Stimulated activated CD8-positive, alpha-beta memory T cell treated with anti-CD3 and anti-CD28 coated beads, Interleukin-4, amount 100 ng/mL, for 4 hours (primary cell): ENCODE measurements at regions not wholly inside any gene's neighbourhood (a gene's known extent, or its start where the extent isn't known, plus 50 kb on each side); places are given as distances from the start of the nearest gene placed in this dataset.
"Not testable (repeated sequence)": the region's sequence is repeated elsewhere in the genome, so short reads cannot be mapped to it uniquely, and the experiment has no call there.

ENCODE experiments used
- DNase-seq, 2 donors: peaks; one replicate each; pipeline ENCODE4 v3.0.0-alpha.2; 2020; ENCODE audit warnings: low read depth in 2 of 2, low spot score in 1 of 2

DNA sequence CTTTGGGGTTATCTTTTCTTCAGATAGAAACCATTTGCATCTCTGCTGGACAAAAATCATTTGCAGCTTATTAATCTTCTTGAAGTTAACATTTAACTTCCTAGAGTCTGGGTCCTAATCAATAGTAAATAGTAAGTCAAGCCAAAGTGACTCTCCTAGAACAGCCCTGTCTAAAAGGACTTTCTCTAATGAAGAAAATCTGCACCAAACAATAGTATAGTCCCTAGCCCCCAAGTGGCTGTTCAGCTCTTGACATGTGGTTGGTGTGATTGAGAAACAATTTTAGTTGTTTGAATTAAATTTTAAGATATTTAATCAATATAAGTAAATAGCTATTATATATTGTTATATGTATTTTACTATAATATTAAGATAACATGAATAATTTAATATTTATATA, 64.6 kb upstream of the SHB start:
- no peak for DNase-seq

DNA sequence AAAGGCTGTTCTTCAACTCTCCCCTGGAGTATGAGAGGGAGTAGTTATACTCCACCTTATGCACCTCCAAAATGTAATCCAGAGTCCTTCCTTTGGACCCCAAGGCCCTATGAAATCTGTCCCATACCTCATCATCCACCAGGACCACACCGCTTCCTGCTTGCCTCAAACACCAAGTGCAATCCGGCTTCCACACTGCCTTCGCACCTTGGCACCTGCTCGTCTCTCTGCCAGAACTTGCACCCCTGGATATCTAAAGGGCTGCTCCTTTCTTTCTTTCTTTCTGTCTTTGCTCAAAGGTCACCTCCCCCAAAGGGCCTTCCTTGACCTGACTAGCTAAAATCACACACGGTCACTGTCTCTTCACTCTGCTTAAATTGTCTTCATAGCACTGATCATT, 63.9 kb upstream of the SHB start:
- DNase-seq: no peak

DNA sequence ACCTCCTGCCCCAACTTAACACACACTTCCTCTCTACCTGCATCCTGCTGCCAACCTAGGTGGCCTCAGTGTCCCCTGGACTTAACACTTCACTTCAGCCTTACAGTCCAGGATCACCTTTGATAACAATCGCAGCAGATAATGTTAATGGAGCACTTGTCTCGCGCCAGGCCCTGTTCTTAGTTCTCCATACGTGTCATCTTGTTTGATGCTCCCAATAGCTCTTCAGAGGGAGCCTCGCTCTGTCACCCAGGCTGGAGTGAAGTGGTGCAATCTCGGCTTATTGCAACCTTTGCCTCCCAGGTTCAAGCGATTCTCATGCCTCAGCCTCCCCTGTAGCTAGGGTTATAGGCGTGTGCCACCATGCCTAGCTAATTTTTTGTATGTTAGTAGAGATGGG, 62.7 kb upstream of the SHB start:
- DNase-seq: no peak

DNA sequence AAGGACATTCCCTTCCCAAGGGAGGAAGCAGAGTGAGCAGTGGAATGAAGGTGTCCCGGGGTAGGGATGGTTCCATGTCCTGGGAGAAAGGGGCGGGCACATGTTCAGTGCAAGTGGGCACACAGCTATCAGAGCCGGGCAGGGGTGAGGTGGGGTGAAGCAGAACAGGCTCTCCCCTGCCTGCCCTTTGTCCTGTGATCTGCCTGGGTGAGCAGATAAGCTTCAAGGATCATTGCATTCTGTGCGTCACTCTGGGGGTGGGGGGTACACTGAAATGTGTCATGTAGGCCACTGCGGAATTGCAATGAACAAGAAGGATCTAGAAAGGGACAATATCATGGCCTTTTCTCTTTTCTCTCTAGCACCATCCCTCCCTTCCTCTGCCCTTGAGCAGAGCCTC, 61.7 kb upstream of the SHB start:
- DNase-seq: no peak

DNA sequence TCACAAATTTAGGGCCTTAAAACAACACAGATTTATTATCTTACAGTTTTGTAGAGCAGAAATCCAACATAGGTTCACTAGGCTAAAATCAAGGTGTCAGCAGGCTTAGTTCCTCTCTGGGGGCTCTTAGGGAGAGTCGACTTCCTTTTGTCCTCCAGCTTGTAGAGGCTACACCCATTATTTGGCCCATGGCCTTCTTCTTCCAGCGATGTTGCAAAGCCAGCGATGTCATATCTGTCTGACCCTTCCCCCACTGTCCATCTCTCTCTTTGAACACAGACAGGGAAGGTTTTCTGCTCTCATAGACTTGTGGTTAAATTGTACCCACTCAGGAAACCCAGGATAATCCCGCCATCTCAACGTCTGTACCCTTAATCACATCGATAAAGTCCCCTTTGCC, 60.3 kb upstream of the SHB start:
- DNase-seq: no peak

DNA sequence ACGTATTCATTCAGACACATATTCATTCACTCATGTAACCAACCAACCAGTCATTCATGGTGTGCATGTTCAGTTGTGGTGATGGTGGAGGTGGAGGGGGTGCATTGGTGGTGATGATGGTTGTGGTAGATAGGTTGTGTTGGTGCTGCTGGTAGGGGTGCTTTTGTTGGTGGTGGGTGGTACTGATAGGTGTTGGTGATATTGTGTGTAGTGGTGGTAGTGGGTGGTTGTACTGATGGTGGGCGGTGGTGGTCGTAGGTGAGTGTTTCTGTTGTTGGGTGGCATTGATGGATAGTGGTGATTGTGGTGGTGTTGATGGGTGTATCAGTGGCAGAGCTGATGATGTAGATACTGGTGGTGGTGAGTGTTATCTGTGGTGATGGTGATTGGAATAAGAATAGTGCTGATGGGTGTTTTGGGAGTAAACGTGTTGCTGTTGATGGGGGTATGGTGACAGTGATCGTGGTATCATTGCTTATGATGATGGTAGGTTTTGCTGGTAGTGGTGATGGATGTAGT, 59.8 kb upstream of the SHB start:
- no peak for DNase-seq

DNA sequence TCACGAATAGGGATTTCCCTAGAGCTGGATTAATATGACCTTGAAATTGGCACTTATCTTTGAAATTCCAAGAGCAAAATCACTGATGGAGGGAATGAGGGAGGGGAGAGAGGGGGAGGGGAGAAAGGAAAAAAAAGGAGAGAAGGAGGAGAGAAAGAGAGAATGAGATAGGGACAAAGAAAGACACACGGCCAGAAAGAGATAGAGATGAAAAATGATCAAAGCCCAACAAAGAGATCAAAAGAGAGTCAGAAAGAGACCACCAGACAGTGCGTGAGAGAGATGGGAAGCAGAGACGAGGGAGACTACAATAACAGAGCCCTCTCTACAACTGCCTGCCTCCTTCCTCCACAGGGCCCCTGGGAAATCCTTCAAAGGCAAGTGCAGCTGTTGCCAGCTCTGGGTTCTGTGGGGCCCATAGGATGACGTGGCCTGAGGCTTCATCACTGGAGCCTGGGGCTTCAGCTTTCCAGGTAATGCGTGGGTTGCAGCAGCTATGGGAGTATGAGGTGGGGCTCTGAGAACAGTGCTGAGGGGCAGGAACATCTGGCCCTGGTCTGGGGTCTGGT, 58.3 kb upstream of the SHB start:
- DNase-seq: no peak

DNA sequence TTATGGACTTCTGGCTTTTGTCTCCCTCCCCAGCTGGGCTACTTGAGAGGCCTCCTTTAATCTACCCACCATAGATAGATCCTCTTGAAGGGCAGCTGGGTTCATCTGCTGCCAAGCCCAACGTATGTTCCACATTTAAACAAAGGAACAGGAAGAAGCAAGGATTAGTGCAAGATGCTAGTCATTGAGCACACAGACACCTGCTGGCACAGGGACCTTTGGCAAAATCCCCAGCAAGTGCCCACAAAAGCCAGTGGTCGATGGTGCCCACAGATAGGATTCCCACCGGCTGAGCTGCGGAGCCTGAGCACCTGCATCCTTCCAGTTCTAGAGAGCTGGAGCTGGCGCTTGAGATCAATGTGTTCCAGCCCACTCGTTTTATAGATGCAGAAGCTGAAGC, 57.7 kb upstream of the SHB start:
- no peak for DNase-seq

DNA sequence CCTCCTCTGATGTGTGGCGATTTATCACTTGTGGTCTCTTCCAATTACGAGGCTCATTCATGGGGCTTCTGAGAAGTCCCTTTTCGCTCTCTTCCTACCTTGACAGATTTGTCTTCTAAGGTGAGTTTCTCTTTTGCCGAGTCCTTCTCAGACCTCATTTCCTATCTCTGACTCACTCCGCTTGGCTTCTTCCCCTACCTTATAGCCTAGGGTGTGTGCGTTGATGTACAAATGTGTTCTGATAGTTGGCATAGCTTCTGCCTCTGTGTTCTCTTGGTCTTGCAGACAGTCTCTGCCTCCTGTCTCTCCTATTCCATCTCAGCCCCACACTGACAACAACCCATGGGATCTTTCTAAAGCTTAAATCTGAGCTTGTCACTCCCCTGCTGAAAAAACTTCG, 56.9 kb upstream of the SHB start:
- no peak for DNase-seq

DNA sequence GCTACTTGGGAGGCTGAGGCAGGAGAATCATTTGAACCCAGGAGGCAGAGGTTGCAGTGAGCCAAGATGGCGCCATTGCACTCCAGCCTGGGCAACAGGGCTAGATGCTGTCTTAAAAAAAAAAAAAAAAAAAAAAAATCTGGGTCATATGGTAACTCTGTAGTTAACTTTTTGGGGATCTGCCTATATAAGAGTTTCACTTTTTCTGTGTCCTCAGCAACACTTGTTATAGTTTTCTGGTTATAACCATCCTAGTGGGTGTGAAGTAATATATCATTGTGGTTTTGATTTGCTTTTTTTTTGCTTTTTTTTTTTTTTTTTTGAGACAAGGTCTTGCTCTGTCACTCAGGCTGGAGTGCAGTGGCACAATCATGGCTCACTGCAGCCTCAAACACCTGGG, 54.3 kb upstream of the SHB start:
- not testable (repeated sequence) for DNase-seq

DNA sequence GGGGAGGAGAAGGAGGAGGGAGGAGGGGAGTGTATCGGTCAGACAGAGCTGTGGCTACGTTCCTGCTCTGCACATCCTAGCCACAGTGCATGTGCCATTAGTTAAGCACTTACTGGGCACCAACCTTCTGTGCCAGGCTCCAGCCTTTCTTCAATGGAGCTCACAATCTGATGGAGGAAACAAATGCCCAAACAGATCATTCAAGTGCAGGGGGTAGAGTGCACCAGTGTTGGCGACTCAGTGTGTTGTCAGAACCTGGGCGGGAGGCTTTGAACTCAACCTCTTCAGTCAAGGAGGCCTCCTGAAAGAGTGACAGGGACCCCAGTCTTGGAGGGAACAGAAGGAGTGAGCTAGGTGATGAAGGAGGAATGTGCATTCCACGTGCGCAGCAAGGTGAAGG, 51.9 kb upstream of the SHB start:
- DNase-seq: no peak

DNA sequence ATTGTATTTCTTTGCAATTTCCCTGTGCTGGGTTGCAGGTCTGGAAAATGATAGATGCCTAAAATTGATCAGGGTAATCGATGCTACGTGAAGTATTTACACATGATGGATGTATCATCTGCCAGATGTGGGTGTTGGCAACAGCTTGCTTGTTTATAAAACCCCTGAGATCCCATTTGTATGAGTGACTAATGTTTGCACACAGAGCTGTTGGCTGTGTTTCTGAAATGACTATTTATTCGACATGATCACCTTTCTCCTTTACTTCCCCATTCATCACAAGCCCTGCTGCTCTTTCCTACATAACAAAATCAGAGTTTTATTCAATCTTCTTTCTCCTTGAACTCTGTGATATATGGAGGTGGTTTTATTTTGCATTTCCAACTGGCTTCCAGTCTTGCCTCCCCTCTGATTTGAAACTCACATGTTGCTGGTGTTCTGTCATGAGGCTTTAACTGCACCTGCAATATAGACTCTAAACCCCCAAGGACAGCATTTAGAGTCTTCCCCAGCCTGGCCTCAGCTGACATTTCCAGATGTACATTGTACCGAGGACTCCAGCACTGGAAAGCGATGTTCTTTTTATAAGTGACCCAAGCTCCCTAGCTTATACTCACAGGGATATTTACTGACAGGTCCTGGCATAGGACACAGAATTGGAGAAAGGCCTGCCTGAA, 50.7 kb upstream of the SHB start:
- no peak for DNase-seq

DNA sequence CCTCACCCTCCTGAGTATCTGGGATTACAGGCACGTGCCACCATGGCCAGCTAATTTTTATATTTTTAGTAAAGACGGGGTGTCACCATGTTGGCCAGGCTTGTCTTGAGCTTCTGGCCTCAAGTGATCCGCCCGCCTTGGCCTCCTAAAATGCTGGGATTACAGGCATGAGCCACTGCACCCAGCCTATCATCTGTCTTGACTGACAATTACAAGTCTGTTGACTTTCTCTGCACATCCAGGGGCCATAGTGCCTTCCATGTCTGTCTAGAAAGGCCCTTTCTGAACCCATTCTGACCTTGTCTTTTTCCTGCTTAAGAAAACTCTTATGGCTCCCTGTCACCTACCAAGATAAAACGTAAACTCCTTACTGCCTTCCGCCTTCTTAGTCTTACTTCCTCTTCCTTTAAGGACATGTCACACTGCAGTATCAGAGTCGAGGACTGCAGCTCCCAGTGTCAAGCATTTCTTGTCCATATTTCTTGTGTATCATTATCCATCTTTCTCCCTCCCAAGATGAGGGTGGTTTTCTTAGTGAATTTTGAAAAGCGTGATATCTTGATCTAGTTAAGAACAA, 49.9 kb upstream of the SHB start:
- DNase-seq: no peak
